ENCODE measurements at regions not wholly inside any gene's neighbourhood (a gene's known extent, or its start where the extent isn't known, plus 50 kb on each side); places are given as distances from the start of the nearest gene placed in this dataset.

- TF ChIP-seq, protein P1, sequence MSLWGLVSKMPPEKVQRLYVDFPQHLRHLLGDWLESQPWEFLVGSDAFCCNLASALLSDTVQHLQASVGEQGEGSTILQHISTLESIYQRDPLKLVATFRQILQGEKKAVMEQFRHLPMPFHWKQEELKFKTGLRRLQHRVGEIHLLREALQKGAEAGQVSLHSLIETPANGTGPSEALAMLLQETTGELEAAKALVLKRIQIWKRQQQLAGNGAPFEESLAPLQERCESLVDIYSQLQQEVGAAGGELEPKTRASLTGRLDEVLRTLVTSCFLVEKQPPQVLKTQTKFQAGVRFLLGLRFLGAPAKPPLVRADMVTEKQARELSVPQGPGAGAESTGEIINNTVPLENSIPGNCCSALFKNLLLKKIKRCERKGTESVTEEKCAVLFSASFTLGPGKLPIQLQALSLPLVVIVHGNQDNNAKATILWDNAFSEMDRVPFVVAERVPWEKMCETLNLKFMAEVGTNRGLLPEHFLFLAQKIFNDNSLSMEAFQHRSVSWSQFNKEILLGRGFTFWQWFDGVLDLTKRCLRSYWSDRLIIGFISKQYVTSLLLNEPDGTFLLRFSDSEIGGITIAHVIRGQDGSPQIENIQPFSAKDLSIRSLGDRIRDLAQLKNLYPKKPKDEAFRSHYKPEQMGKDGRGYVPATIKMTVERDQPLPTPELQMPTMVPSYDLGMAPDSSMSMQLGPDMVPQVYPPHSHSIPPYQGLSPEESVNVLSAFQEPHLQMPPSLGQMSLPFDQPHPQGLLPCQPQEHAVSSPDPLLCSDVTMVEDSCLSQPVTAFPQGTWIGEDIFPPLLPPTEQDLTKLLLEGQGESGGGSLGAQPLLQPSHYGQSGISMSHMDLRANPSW (CRISPR knock-in tag; IDR thresholded peaks at IDR 0.05; ENCODE audit: borderline replicate concordance): 0 out of 2 replicates have a peak, but pooled peaks have one; percentile 74
- no peak; the same call in 1 of the 2 replicates for TF ChIP-seq RXRA (CRISPR knock-in tag; IDR thresholded peaks at IDR 0.05)
- TF ChIP-seq SMYD3 (CRISPR knock-in tag; IDR thresholded peaks at IDR 0.05): no peak
- TF ChIP-seq, protein P2, sequence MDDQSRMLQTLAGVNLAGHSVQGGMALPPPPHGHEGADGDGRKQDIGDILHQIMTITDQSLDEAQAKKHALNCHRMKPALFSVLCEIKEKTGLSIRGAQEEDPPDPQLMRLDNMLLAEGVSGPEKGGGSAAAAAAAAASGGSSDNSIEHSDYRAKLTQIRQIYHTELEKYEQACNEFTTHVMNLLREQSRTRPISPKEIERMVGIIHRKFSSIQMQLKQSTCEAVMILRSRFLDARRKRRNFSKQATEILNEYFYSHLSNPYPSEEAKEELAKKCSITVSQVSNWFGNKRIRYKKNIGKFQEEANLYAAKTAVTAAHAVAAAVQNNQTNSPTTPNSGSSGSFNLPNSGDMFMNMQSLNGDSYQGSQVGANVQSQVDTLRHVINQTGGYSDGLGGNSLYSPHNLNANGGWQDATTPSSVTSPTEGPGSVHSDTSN (CRISPR knock-in tag; IDR thresholded peaks at IDR 0.05; ENCODE audit: borderline replicate concordance): no peak
- TF ChIP-seq CSRNP2 (CRISPR knock-in tag; conservative IDR thresholded peaks at IDR 0.05; ENCODE audit: low read depth): no peak
- TF ChIP-seq, protein P3, sequence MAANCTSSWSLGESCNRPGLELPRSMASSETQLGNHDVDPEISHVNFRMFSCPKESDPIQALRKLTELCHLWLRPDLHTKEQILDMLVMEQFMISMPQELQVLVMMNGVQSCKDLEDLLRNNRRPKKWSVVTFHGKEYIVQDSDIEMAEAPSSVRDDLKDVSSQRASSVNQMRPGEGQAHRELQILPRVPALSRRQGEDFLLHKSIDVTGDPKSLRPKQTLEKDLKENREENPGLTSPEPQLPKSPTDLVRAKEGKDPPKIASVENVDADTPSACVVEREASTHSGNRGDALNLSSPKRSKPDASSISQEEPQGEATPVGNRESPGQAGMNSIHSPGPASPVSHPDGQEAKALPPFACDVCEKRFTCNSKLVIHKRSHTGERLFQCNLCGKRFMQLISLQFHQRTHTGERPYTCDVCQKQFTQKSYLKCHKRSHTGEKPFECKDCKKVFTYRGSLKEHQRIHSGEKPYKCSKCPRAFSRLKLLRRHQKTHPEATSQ (CRISPR knock-in tag; IDR thresholded peaks at IDR 0.05; ENCODE audit: borderline replicate concordance): no peak
- TF ChIP-seq, protein P4, sequence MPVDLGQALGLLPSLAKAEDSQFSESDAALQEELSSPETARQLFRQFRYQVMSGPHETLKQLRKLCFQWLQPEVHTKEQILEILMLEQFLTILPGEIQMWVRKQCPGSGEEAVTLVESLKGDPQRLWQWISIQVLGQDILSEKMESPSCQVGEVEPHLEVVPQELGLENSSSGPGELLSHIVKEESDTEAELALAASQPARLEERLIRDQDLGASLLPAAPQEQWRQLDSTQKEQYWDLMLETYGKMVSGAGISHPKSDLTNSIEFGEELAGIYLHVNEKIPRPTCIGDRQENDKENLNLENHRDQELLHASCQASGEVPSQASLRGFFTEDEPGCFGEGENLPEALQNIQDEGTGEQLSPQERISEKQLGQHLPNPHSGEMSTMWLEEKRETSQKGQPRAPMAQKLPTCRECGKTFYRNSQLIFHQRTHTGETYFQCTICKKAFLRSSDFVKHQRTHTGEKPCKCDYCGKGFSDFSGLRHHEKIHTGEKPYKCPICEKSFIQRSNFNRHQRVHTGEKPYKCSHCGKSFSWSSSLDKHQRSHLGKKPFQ (CRISPR knock-in tag; IDR thresholded peaks at IDR 0.05; ENCODE audit: insufficient replicate concordance): peak; percentile 36
- no peak for TF ChIP-seq MTF2 (CRISPR knock-in tag; IDR thresholded peaks at IDR 0.05; ENCODE audit: borderline replicate concordance)
- TF ChIP-seq, protein P5, sequence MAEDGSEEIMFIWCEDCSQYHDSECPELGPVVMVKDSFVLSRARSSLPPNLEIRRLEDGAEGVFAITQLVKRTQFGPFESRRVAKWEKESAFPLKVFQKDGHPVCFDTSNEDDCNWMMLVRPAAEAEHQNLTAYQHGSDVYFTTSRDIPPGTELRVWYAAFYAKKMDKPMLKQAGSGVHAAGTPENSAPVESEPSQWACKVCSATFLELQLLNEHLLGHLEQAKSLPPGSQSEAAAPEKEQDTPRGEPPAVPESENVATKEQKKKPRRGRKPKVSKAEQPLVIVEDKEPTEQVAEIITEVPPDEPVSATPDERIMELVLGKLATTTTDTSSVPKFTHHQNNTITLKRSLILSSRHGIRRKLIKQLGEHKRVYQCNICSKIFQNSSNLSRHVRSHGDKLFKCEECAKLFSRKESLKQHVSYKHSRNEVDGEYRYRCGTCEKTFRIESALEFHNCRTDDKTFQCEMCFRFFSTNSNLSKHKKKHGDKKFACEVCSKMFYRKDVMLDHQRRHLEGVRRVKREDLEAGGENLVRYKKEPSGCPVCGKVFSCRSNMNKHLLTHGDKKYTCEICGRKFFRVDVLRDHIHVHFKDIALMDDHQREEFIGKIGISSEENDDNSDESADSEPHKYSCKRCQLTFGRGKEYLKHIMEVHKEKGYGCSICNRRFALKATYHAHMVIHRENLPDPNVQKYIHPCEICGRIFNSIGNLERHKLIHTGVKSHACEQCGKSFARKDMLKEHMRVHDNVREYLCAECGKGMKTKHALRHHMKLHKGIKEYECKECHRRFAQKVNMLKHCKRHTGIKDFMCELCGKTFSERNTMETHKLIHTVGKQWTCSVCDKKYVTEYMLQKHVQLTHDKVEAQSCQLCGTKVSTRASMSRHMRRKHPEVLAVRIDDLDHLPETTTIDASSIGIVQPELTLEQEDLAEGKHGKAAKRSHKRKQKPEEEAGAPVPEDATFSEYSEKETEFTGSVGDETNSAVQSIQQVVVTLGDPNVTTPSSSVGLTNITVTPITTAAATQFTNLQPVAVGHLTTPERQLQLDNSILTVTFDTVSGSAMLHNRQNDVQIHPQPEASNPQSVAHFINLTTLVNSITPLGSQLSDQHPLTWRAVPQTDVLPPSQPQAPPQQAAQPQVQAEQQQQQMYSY (CRISPR knock-in tag; IDR thresholded peaks at IDR 0.05): no peak
- TF ChIP-seq XBP1 (CRISPR knock-in tag; IDR thresholded peaks at IDR 0.05): no peak
- no peak for TF ChIP-seq ZNF383 (CRISPR knock-in tag; IDR thresholded peaks at IDR 0.05; ENCODE audit: borderline replicate concordance)
These were observed 247.3 kb downstream of the PLPP3 start (continued) for GRCh38 chr1:56331892-56332567.
